Activated T-cell treated with anti-CD3 and anti-CD28 coated beads, Interleukin-2, amount 50 U/mL, for 24 hours (primary cell): ENCODE measurements at regions not wholly inside any gene's neighbourhood (a gene's known extent, or its start where the extent isn't known, plus 50 kb on each side); places are given as distances from the start of the nearest gene placed in this dataset.

ENCODE experiments used
- DNase-seq: peaks from one replicate; pipeline ENCODE4 v3.0.0-alpha.2; 2020
- H3K27ac Mint-ChIP-seq: 2 replicates; pipeline ENCODE4 v1.8.0; 2020; ENCODE audit warnings: mild to moderate bottlenecking, mixed read lengths
- H3K27me3 Mint-ChIP-seq: 2 replicates; pipeline ENCODE4 v1.8.0; 2020; ENCODE audit warnings: mixed read lengths
- H3K36me3 Mint-ChIP-seq: 2 replicates; pipeline ENCODE4 v1.8.0; 2020; ENCODE audit warnings: low read depth, mixed read lengths
- H3K4me1 Mint-ChIP-seq: 2 replicates; pipeline ENCODE4 v1.8.0; 2020; ENCODE audit warnings: low read depth, mixed read lengths
- H3K4me3 Mint-ChIP-seq: 2 replicates; pipeline ENCODE4 v1.8.0; 2020; ENCODE audit warnings: mild to moderate bottlenecking, moderate library complexity, mixed read lengths
- H3K9me3 Mint-ChIP-seq: 2 replicates; pipeline ENCODE4 v1.8.0; 2020; ENCODE audit warnings: mixed read lengths

DNA sequence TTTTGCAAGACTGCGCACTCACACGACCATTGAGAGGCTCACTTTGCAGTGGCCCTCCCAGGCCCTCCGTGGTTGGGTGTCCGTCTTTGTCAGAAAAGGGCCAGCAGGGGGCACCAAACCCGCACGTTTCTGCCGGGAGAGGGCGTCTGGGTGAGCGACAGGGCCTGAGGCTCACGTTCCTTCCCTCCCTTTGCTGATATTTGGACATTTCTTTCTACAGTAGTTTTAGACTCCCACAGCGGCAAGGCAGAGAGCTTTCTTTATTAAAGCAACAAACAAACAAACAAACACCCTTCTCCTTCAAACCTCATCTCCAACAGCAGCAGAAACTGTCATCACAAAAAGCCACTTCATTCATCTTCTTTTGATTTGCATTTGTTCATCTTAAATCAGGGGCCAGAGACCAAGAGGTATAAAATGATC is 79.2 kb upstream of the WDR26 start:
- DNase-seq: peak; percentile 91
- Mint-ChIP-seq H3K9me3 (no peaks in the 10 kb centered on the region), H3K27ac (no peak overlapping the region), H3K4me3 (no peak overlapping the region), H3K4me1 (peaks cover 5% of the 10 kb centered on the region), H3K36me3 (no peaks in the 10 kb centered on the region), H3K27me3 (no peaks in the 10 kb centered on the region)

GRCh38 chr1:224517171-224517570 is 82.6 kb upstream of the WDR26 start:
- no peaks in the 10 kb centered on the region for H3K9me3 Mint-ChIP-seq
- H3K36me3 Mint-ChIP-seq: no peaks in the 10 kb centered on the region
- H3K4me3 Mint-ChIP-seq: no peak overlapping the region
- H3K27me3 Mint-ChIP-seq: no peaks in the 10 kb centered on the region
- no peak overlapping the region for H3K27ac Mint-ChIP-seq
- H3K4me1 Mint-ChIP-seq: peaks cover 5% of the 10 kb centered on the region
- no peak for DNase-seq

DNA sequence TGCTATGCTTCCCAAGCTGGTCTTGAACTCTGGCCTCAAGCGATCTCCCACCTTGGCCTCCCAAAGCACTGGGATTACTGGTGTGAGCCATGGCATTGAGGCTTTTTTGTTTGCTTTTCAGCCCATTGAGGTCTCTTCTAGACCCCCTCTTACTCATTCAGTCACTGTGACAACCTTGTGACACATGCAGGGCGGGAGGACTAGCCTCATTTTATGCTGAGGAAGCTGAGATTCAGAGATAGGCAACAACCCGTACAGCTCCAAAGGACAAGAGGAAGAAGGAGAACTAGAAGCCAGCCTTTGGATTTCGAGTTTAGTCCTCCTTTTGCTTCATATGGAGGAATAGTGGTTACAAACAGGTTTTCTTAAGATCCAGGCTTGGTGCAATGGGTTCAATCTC is 83.9 kb upstream of the WDR26 start:
- H3K36me3 Mint-ChIP-seq: no peaks in the 10 kb centered on the region
- no peaks in the 10 kb centered on the region for H3K27me3 Mint-ChIP-seq
- peaks cover 5% of the 10 kb centered on the region for H3K4me1 Mint-ChIP-seq
- no peak overlapping the region for H3K4me3 Mint-ChIP-seq
- H3K27ac Mint-ChIP-seq: no peak overlapping the region
- H3K9me3 Mint-ChIP-seq: no peaks in the 10 kb centered on the region
- no peak for DNase-seq

- no peaks in the 10 kb centered on the region for H3K36me3 Mint-ChIP-seq
- H3K27ac Mint-ChIP-seq: no peak overlapping the region
- no peaks in the 10 kb centered on the region for H3K4me1 Mint-ChIP-seq
- no peak overlapping the region for H3K4me3 Mint-ChIP-seq
- H3K27me3 Mint-ChIP-seq: no peaks in the 10 kb centered on the region
- DNase-seq: no peak
- H3K9me3 Mint-ChIP-seq: no peaks in the 10 kb centered on the region
Measured at GRCh38 chr1:224519874-224520273, 85.3 kb upstream of the WDR26 start.

- no peak overlapping the region for H3K4me3 Mint-ChIP-seq
- no peak for DNase-seq
- no peaks in the 10 kb centered on the region for H3K4me1 Mint-ChIP-seq
- H3K9me3 Mint-ChIP-seq: no peaks in the 10 kb centered on the region
- H3K36me3 Mint-ChIP-seq: no peaks in the 10 kb centered on the region
- H3K27me3 Mint-ChIP-seq: no peaks in the 10 kb centered on the region
- no peak overlapping the region for H3K27ac Mint-ChIP-seq
Measured at GRCh38 chr1:224520808-224521207, 86.2 kb upstream of the WDR26 start.

GRCh38 chr1:224521904-224522734 is 87.5 kb upstream of the WDR26 start:
- no peaks in the 10 kb centered on the region for H3K36me3 Mint-ChIP-seq
- no peaks in the 10 kb centered on the region for H3K9me3 Mint-ChIP-seq
- no peak overlapping the region for H3K4me3 Mint-ChIP-seq
- H3K27me3 Mint-ChIP-seq: no peaks in the 10 kb centered on the region
- DNase-seq: no peak
- H3K4me1 Mint-ChIP-seq: no peaks in the 10 kb centered on the region
- H3K27ac Mint-ChIP-seq: no peak overlapping the region

DNA sequence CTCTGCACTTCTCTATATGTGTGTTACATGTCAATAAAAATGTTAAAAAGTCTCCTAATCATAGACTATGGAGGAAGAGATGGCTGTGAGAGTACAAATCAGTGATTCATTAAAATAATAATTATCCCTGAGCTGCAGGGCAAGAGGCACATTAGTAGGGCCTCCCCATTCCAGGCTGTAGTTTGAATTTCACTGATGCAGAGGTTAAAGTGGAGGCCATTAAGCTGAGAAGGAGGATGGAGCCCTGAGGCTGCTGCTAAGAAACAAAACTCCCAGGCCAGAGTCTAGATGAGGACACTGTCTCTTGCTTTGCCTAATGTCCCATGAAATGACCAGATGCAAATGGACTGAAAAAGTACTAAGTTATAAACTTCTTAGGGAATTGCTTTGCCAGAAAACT is 89.1 kb upstream of the WDR26 start:
- H3K36me3 Mint-ChIP-seq: no peaks in the 10 kb centered on the region
- no peaks in the 10 kb centered on the region for H3K9me3 Mint-ChIP-seq
- H3K4me1 Mint-ChIP-seq: no peaks in the 10 kb centered on the region
- no peak overlapping the region for H3K4me3 Mint-ChIP-seq
- no peak overlapping the region for H3K27ac Mint-ChIP-seq
- DNase-seq: no peak
- no peaks in the 10 kb centered on the region for H3K27me3 Mint-ChIP-seq

GRCh38 chr1:224524679-224525078 is 90.1 kb upstream of the WDR26 start:
- Mint-ChIP-seq H3K9me3 (no peaks in the 10 kb centered on the region), H3K36me3 (no peaks in the 10 kb centered on the region), H3K4me3 (no peak overlapping the region), H3K27me3 (no peaks in the 10 kb centered on the region), H3K27ac (no peak overlapping the region), H3K4me1 (no peaks in the 10 kb centered on the region)
- no peak for DNase-seq

- no peaks in the 10 kb centered on the region for H3K9me3 Mint-ChIP-seq
- H3K27me3 Mint-ChIP-seq: no peaks in the 10 kb centered on the region
- H3K4me1 Mint-ChIP-seq: no peaks in the 10 kb centered on the region
- H3K27ac Mint-ChIP-seq: no peak overlapping the region
- H3K36me3 Mint-ChIP-seq: no peaks in the 10 kb centered on the region
- H3K4me3 Mint-ChIP-seq: no peak overlapping the region
- DNase-seq: no peak
Measured at GRCh38 chr1:224525411-224526040, 90.6 kb upstream of the CNIH3 start.

DNA sequence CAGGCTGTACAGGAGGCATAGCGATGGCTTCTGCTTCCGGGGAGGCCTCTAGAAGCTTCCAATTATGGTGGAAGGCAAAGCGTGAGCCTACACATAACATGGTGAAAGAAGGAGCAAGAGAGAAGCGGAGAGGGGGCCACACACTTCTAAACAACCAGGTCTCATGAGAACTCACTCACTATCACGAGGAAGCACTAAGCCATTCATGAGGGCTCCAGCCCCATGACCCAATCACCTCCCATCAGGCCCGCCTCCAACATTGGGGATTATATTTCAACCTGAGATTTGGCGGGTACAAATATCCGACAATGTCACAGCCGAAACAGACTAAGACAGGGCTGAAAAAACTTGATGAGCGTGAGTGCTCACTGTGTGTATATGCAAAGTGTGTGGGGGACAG is 89.3 kb upstream of the CNIH3 start:
- Mint-ChIP-seq H3K36me3 (no peaks in the 10 kb centered on the region), H3K27ac (no peak overlapping the region), H3K4me1 (no peaks in the 10 kb centered on the region), H3K27me3 (no peaks in the 10 kb centered on the region), H3K4me3 (no peak overlapping the region), H3K9me3 (no peaks in the 10 kb centered on the region)
- no peak for DNase-seq

GRCh38 chr1:224528900-224529299 is 87.2 kb upstream of the CNIH3 start:
- no peaks in the 10 kb centered on the region for H3K4me1 Mint-ChIP-seq
- no peaks in the 10 kb centered on the region for H3K36me3 Mint-ChIP-seq
- no peak overlapping the region for H3K4me3 Mint-ChIP-seq
- DNase-seq: no peak
- H3K27ac Mint-ChIP-seq: no peak overlapping the region
- no peaks in the 10 kb centered on the region for H3K27me3 Mint-ChIP-seq
- no peaks in the 10 kb centered on the region for H3K9me3 Mint-ChIP-seq

DNA sequence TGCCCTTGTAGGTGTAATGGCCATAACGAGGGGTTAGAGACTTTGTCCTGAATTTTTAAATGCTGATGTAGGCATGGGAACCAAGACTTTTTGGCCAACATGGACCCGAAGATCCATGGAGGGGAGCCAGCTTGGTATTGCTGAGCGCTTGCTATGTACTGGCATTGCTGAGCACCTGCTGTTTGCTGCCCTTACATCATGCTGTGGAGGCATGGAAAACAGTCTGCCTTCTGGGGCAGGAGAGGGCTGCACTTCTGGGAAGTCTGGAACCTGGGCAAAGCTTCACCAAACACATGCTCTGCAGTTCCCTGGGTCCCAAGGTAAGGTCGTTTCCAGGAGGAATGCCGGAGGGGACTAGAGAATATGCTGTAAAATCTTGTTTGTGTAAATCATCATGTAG is 86.3 kb upstream of the CNIH3 start:
- H3K9me3 Mint-ChIP-seq: no peaks in the 10 kb centered on the region
- no peaks in the 10 kb centered on the region for H3K4me1 Mint-ChIP-seq
- no peaks in the 10 kb centered on the region for H3K36me3 Mint-ChIP-seq
- no peaks in the 10 kb centered on the region for H3K27me3 Mint-ChIP-seq
- H3K27ac Mint-ChIP-seq: no peak overlapping the region
- H3K4me3 Mint-ChIP-seq: no peak overlapping the region
- DNase-seq: no peak

DNA sequence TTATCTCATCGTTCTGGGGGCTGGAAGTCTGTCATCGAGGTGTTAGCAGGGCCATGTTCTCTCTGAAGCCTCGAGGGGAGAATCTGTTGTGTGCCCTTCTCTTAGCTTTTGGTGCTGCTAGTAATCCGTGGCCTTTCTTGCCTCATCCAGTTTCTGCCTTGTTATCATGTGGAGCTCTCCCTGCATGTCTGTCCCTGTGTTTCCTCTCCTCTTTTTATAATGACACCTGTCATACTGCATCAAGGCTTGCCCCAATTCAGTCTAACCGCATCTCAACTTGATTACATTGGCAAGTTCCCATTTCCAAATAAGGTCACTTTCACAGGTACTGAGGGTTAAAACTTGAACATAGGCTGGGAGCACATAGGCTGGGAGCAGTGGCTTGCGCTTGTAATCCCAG is 82.6 kb upstream of the CNIH3 start:
- no peak overlapping the region for H3K27ac Mint-ChIP-seq
- no peak overlapping the region for H3K4me3 Mint-ChIP-seq
- H3K36me3 Mint-ChIP-seq: no peaks in the 10 kb centered on the region
- no peaks in the 10 kb centered on the region for H3K4me1 Mint-ChIP-seq
- H3K27me3 Mint-ChIP-seq: no peaks in the 10 kb centered on the region
- H3K9me3 Mint-ChIP-seq: no peaks in the 10 kb centered on the region
- DNase-seq: no peak

- Mint-ChIP-seq H3K9me3 (no peaks in the 10 kb centered on the region), H3K4me1 (no peaks in the 10 kb centered on the region), H3K4me3 (no peak overlapping the region), H3K27ac (no peak overlapping the region), H3K36me3 (no peaks in the 10 kb centered on the region), H3K27me3 (peaks cover 8% of the 10 kb centered on the region)
- no peak for DNase-seq
Measured at GRCh38 chr1:224534731-224535130, 81.4 kb upstream of the CNIH3 start.

GRCh38 chr1:224535641-224536040 is 80.5 kb upstream of the CNIH3 start:
- no peak overlapping the region for H3K27ac Mint-ChIP-seq
- H3K36me3 Mint-ChIP-seq: no peaks in the 10 kb centered on the region
- peaks cover 8% of the 10 kb centered on the region for H3K27me3 Mint-ChIP-seq
- DNase-seq: no peak
- peaks cover 5% of the 10 kb centered on the region for H3K4me1 Mint-ChIP-seq
- H3K9me3 Mint-ChIP-seq: no peaks in the 10 kb centered on the region
- no peak overlapping the region for H3K4me3 Mint-ChIP-seq
